ENCODE measurements at regions not wholly inside any gene's neighbourhood (a gene's known extent, or its start where the extent isn't known, plus 50 kb on each side); places are given as distances from the start of the nearest gene placed in this dataset.

DNA sequence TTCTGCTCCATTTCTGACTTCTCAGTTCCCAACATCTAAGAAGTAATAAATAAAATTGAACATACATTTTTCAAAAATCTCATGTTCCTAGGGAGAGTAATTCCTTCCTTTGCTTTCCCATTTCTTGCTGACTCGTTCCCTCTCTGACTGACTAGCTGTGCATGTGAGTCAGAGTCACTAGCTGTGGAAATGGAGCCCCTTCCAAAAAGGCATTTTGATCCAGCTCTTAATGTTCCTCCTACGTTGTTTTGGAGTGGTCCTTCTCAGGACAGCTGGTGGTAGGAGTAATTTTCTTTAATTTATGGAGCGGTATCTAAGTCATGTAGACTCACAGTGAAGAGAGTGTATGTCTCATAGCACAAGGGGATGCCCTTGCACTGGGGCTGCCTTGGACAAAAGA lies 460.2 kb downstream of the GADD45G start:
- no peak for DNase-seq
- Mint-ChIP-seq H3K9me3 (no peaks in the 10 kb centered on the region), H3K4me1 (no peaks in the 10 kb centered on the region), H3K4me3 (no peak overlapping the region), H3K36me3 (ENCODE audit: low read depth) (no peaks in the 10 kb centered on the region), H3K27ac (no peak overlapping the region), H3K27me3 (ENCODE audit: insufficient read depth) (no peaks in the 10 kb centered on the region)
- no peak overlapping the region for H3K9ac ChIP-seq (ENCODE audit: extremely low read depth, low read length, poor library complexity, severe bottlenecking)
- no peaks in the 10 kb centered on the region for H3K9me3 ChIP-seq (ENCODE audit: control insufficient read depth, low read length)
- H3K27me3 ChIP-seq (ENCODE audit: control insufficient read depth, insufficient read depth, low read length, poor library complexity, severe bottlenecking) = no peaks in the 10 kb centered on the region
- WGBS, 2 experiments (ENCODE audit: insufficient coverage in 1 of 2, insufficient read length in 1 of 2) = 88 to 100% methylated on average over 1 to 3 of the region's 3 CpGs
- H3K27ac ChIP-seq (ENCODE audit: low read depth, low read length) = no peak overlapping the region
- TF ChIP-seq, protein P1, sequence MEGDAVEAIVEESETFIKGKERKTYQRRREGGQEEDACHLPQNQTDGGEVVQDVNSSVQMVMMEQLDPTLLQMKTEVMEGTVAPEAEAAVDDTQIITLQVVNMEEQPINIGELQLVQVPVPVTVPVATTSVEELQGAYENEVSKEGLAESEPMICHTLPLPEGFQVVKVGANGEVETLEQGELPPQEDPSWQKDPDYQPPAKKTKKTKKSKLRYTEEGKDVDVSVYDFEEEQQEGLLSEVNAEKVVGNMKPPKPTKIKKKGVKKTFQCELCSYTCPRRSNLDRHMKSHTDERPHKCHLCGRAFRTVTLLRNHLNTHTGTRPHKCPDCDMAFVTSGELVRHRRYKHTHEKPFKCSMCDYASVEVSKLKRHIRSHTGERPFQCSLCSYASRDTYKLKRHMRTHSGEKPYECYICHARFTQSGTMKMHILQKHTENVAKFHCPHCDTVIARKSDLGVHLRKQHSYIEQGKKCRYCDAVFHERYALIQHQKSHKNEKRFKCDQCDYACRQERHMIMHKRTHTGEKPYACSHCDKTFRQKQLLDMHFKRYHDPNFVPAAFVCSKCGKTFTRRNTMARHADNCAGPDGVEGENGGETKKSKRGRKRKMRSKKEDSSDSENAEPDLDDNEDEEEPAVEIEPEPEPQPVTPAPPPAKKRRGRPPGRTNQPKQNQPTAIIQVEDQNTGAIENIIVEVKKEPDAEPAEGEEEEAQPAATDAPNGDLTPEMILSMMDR (conservative IDR thresholded peaks at IDR 0.05) = no peak
- no peak overlapping the region for H3K4me3 ChIP-seq (ENCODE audit: low read length)
- no peaks in the 10 kb centered on the region for H3K36me3 ChIP-seq (ENCODE audit: control insufficient read depth, insufficient read depth, low read length)
- H3K4me1 ChIP-seq (ENCODE audit: control insufficient read depth, insufficient read depth, low read length) = no peaks in the 10 kb centered on the region

DNA sequence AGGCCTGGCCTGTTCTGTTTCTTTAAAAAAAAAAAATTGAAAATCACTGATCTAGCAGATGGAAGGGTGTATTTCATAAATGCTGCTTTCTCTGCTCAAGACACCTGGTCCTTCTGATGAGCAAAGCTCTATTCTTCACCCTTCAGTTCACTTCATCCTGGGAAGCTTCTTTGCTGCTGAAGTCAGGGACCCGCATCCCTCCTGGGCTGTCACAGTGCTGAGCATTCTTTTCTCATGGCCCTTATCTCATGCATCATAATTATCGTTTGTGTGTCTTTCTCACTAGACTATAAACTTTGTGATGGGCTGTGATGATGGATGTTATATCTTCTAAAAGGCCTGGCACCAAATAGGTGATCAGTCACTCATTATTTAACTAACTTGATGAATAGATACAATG lies 461.0 kb downstream of the GADD45G start:
- H3K9ac ChIP-seq (ENCODE audit: extremely low read depth, low read length, poor library complexity, severe bottlenecking) = no peak overlapping the region
- WGBS, 2 experiments (ENCODE audit: insufficient coverage in 1 of 2, insufficient read length in 1 of 2) = 96 to 100% methylated on average over 1 to 2 of the region's 2 CpGs
- no peaks in the 10 kb centered on the region for H3K9me3 ChIP-seq (ENCODE audit: control insufficient read depth, low read length)
- Mint-ChIP-seq H3K27ac (no peak overlapping the region), H3K4me1 (no peaks in the 10 kb centered on the region), H3K4me3 (no peak overlapping the region), H3K36me3 (ENCODE audit: low read depth) (no peaks in the 10 kb centered on the region), H3K9me3 (no peaks in the 10 kb centered on the region), H3K27me3 (ENCODE audit: insufficient read depth) (peaks cover 2% of the 10 kb centered on the region)
- no peaks in the 10 kb centered on the region for H3K36me3 ChIP-seq (ENCODE audit: control insufficient read depth, insufficient read depth, low read length)
- H3K4me3 ChIP-seq (ENCODE audit: low read length) = no peak overlapping the region
- H3K27me3 ChIP-seq (ENCODE audit: control insufficient read depth, insufficient read depth, low read length, poor library complexity, severe bottlenecking) = no peaks in the 10 kb centered on the region
- no peak overlapping the region for H3K27ac ChIP-seq (ENCODE audit: low read depth, low read length)
- no peaks in the 10 kb centered on the region for H3K4me1 ChIP-seq (ENCODE audit: control insufficient read depth, insufficient read depth, low read length)
- TF ChIP-seq, protein P1 (conservative IDR thresholded peaks at IDR 0.05) = no peak
- no peak for DNase-seq

DNA sequence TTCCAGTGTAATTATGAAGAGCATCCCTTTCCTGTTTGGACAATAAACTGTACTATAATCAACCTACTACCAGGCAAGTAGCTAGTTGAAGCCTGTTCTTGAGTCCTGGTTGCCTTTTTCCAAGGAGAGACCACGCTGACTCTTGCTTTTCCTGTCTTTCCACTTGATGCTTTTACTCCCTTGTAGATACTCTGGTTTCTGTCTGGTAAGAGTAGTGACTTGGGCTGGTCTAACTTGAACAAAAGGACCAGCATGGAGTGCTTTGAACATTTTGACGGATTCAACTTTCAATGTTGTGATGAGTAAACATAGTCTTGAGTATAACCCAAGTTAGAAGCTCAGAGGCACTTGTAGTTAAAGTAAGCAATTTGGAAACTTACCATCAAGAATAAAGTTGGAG lies 464.3 kb downstream of the GADD45G start:
- H3K4me1 ChIP-seq (ENCODE audit: control insufficient read depth, insufficient read depth, low read length) = no peaks in the 10 kb centered on the region
- H3K36me3 Mint-ChIP-seq (ENCODE audit: low read depth) = no peaks in the 10 kb centered on the region
- no peak overlapping the region for H3K4me3 ChIP-seq (ENCODE audit: low read length)
- no peak overlapping the region for H3K9ac ChIP-seq (ENCODE audit: extremely low read depth, low read length, poor library complexity, severe bottlenecking)
- no peaks in the 10 kb centered on the region for H3K36me3 ChIP-seq (ENCODE audit: control insufficient read depth, insufficient read depth, low read length)
- H3K27ac ChIP-seq (ENCODE audit: low read depth, low read length) = no peak overlapping the region
- H3K27ac Mint-ChIP-seq = no peak overlapping the region
- no peaks in the 10 kb centered on the region for H3K9me3 ChIP-seq (ENCODE audit: control insufficient read depth, low read length)
- H3K27me3 Mint-ChIP-seq (ENCODE audit: insufficient read depth) = peaks cover 2% of the 10 kb centered on the region
- peaks cover 6% of the 10 kb centered on the region for H3K27me3 ChIP-seq (ENCODE audit: control insufficient read depth, insufficient read depth, low read length, poor library complexity, severe bottlenecking)
- H3K9me3 Mint-ChIP-seq = no peaks in the 10 kb centered on the region
- no peak overlapping the region for H3K4me3 Mint-ChIP-seq
- WGBS, 2 experiments (ENCODE audit: insufficient coverage in 1 of 2, insufficient read length in 1 of 2) = 82 to 100% methylated on average over 1 to 2 of the region's 2 CpGs
- no peak for DNase-seq
- H3K4me1 Mint-ChIP-seq = no peaks in the 10 kb centered on the region
- TF ChIP-seq, protein P1 (conservative IDR thresholded peaks at IDR 0.05) = no peak

All from endodermal cell (in vitro differentiated cells).